ENCODE measurements at regions not wholly inside any gene's neighbourhood (a gene's known extent, or its start where the extent isn't known, plus 50 kb on each side); places are given as distances from the start of the nearest gene placed in this dataset.

DNA sequence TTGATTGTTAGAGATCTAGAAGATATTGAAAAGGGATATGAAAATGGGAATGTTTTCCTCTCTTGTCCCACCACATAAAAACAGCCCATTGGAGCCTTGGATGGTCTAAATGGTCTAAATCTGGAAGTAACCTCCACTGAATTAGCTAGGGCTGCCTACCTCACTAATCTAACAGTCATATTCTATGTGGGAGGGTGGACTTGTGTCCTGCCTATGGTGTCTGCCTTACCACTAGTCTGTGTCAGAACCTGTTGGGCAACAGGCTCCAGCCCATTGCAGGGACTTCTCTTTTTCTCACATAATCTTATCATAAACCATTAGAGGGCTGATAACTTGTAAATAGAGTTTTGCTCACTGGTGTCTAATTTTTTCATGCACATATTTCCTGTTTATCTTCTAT is 548.8 kb upstream of the CDH18 start:
- TF ChIP-seq EZH2phosphoT487 (IDR thresholded peaks at IDR 0.05; ENCODE audit: insufficient read depth, low read depth) (no peak), EZH2 (IDR thresholded peaks at IDR 0.05; ENCODE audit: insufficient read depth, poor library complexity, severe bottlenecking) (no peak)
